ENCODE measurements at regions not wholly inside any gene's neighbourhood (a gene's known extent, or its start where the extent isn't known, plus 50 kb on each side); places are given as distances from the start of the nearest gene placed in this dataset.

GRCh38 chr6:43861212-43861894 lies 91.3 kb downstream of the VEGFA start:
- no peak for DNase-seq

GRCh38 chr6:43860285-43860684 lies 90.3 kb downstream of the VEGFA start:
- no peak for DNase-seq

GRCh38 chr6:43859213-43859612 lies 89.2 kb downstream of the VEGFA start:
- DNase-seq, result no peak

- DNase-seq, result no peak
Observed at GRCh38 chr6:43858161-43859153, 88.4 kb downstream of the VEGFA start.

- no peak for DNase-seq
Observed at GRCh38 chr6:43856005-43856765, 86.2 kb downstream of the VEGFA start.

- DNase-seq, result no peak
Observed at GRCh38 chr6:43855247-43855646, 85.2 kb downstream of the VEGFA start.

- no peak for DNase-seq
Observed at GRCh38 chr6:43853066-43853650, 83.1 kb downstream of the VEGFA start.

GRCh38 chr6:43852350-43852864 lies 82.4 kb downstream of the VEGFA start:
- no peak for DNase-seq

- no peak for DNase-seq
Observed at GRCh38 chr6:43851204-43851865, 81.3 kb downstream of the VEGFA start.

GRCh38 chr6:43850314-43851203 lies 80.5 kb downstream of the VEGFA start:
- DNase-seq, result no peak

GRCh38 chr6:43849844-43850243 lies 79.8 kb downstream of the VEGFA start:
- DNase-seq, result no peak

- no peak for DNase-seq
Observed at GRCh38 chr6:43848671-43849391, 78.8 kb downstream of the VEGFA start.

GRCh38 chr6:43847741-43848630 lies 78.0 kb downstream of the VEGFA start:
- no peak for DNase-seq

GRCh38 chr6:43846556-43846955 lies 76.5 kb downstream of the VEGFA start:
- DNase-seq, result no peak

GRCh38 chr6:43845646-43846045 lies 75.6 kb downstream of the VEGFA start:
- DNase-seq, result no peak

- DNase-seq, result no peak
Observed at GRCh38 chr6:43843669-43844171, 73.7 kb downstream of the VEGFA start.

GRCh38 chr6:43843097-43843645 lies 73.2 kb downstream of the VEGFA start:
- DNase-seq, result no peak

GRCh38 chr6:43842231-43842794 lies 72.3 kb downstream of the VEGFA start:
- DNase-seq, result no peak

Measured in activated T-cell treated with anti-CD3 and anti-CD28 coated beads for 4 hours (primary cell).